ENCODE measurements at regions not wholly inside any gene's neighbourhood (a gene's known extent, or its start where the extent isn't known, plus 50 kb on each side); places are given as distances from the start of the nearest gene placed in this dataset.
A peak's percentile ranks its signal among the peaks of the same experiment; 100 is the strongest.

DNA sequence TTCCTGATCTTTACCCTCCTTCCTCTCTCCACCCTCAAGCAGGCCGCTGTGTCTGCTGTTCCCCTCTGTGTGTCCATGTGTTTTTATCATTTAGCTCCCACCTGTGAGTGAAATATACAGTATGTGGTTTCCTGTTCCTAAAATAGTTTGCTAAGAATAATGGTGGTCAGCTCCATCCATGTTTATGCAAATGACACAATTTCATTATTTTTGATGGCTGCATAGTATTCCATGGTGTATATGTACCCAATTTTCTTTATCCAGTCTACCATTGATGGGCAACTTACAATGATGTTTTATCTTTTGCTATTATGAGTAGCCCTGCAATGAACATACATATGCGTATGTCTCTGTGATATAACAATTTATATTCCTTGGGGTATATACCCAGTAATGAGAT lies 133.4 kb upstream of the RGS18 start:
- no peak for DNase-seq

DNA sequence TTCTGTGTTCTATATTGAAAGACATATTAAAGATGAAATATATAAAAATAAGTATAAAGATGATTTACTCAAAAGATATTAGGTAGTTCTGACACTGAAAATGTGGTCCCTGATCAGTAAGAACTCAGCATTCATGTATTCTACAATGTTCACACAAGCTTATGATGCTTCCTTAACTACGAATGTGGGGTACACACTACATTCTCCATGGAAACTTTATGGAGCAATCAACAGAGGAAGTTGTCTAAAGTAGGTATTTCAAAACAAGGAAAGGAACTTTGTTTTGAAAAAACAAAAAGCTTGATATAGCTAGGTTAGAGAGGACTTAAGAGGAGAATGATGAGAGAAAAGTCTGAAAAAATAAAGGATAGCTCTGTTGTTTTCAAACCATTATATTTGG lies 119.7 kb upstream of the RGS18 start:
- DNase-seq, result no peak

DNA sequence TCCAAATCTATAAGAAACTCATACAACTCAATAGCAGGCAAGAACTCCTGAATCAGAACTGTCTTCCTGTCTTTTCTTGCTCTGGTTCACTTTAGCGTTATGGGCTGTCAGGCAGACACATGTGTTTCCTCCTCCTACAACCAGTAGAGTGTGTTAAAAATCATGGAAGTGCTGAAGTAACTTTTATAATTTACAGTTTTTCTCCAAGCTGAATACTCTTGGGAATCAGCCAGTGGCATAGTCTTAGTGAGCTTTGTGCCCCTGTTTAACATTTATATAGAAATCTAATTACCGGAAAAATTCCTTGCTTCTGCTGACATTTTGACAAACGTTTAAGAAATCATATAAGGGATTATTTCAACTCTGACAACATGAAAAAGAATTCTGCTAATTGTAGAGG lies 113.1 kb upstream of the RGS18 start:
- DNase-seq, result no peak

DNA sequence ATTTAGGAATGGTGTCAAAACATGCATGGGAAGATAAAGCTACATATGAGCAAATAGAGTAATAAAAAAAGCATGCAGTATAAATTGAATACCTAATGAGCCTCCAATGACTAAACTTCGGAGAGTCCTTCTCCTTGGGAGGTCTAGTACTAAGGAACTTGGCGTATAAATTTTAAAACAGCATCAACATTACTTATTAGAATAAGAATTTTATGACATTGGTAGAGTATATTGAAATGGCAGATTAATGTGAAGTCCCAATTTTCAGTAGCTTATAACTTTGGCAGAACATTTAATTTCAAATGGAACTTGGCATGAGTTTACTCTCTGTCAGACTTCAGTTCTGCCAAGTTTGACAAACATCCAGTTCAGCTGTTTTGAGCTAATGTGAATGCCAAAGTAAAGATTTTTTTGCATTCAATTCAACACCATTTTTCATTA lies 104.7 kb upstream of the RGS18 start:
- DNase-seq, result no peak

DNA sequence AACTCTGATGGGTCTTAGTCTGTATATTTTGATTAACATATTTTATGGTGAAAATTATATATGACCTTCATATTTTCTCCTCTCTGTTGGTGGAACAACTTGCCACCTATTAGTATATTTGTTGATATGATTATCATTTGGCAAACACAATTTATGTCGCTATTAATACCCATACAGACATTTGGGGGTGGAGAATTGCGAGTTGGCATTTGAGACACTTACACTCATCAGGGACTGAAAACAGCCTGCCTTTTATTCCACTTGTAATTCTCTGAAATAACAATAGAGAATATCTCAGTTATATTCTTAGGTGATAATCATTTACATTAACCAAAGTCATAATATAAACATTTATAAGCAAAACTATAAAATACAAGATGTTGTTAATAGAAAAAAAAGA lies 100.5 kb upstream of the RGS18 start:
- no peak for DNase-seq

DNA sequence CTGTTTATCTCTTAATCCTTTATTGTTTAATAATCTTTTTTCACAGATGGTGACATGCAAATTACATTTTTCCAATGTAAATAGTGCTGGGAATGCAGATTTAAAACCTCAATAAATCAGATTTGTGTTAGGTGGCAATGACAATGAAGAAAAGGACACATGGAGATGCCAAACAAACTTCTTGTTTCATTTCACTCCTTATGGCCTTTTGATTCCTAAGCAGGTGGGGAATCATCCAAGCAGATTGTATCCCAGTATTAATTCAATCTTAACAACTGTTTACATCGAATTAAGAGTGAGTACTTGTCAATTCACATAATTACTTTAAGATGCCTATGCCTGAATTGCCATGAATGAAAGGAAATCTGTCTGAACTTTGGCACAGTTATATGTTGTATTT lies 98.9 kb upstream of the RGS18 start:
- DNase-seq, result no peak

DNA sequence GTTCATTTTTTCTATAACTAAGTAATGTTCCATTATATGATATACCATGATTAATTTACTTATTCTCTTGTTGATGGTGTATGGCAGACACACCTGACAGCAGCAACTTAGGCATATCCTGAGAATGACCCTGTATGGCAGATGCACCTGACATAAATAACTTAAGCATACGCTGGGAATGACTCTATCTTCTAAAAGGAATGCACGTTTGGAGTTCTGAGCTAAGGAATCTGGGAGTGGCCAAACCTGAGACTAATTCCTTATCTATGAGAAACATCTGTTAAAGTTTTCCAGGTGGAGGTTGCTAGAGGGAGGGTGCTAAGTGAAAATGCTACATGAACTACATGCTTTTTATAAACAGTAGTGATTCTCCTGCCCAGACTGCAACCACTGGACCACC lies 96.7 kb upstream of the RGS18 start:
- DNase-seq, result no peak

DNA sequence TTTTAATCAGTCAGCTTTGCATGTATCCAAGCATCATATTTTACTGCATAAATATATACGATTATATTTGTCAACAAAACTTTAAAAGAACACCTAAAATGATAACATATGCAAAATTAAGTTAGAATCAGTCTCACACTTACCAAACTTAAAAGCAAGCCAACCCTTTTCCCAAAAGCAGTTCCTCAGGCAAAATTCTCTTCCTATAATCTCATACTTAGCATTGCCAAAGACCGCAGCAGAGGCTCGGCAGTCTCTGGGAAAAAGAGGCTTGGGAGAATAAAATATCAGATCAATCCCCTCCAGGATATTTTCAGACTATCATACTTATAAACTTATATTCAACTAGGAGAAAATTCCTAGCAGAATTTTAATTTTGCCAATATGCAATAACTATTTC lies 93.2 kb upstream of the RGS18 start:
- DNase-seq, result no peak

DNA sequence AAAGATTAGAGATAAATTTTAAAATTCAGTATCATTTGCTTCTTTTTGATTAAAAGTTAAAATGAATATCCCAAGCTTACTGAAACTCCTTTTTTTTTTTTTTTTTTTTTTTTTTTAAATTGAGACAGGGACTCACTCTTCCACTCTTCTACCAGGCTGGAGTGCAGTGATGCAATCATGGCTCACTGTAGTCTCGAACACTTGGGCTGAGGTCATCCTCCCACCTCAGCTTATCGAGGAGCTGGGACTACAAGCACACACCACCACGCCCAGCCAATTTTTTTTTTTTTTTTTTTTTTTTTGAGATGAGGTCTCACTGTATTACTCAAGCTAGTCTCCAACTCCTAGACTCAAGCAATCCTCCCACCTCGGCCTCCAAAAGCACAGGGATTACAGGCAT lies 92.1 kb upstream of the RGS18 start:
- DNase-seq, result no peak

DNA sequence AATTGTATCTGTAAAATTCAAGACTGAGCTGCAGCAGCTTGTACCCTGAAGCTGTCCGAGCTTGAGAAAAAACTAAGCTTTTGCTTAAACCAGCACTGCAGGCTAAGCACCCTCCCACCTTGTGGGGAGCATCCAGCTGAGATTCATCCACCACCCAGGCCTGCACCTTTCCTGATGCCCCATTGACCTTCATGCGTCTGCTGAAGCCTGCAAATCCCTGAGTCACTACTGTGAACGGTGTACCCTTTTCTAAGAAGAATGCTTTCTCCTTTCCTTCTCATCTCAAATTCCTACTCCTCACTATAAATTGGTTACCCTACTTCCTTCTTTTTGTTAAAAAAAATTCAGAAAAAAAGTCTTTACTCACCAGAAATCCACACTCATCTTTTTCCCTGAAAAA lies 90.9 kb upstream of the RGS18 start:
- DNase-seq, result no peak

DNA sequence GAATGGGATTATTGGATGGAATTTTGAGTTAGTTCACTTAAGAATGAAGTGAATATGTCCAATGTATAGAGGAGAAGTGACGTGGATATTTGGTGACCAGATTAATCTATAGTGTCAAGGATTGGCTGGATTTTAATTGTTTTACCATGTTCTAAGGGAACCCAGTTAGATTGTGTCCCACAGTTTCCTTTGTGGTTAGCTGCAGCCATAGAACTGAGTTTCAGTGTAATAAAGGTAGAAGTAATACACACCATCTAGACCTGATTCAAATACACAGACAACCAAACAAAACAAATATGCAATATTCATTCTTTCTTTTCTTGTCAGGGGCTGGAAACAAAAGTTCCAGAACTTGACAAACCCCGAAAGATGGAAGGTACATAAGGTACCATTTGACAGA lies 88.0 kb upstream of the RGS18 start:
- DNase-seq, result no peak

DNA sequence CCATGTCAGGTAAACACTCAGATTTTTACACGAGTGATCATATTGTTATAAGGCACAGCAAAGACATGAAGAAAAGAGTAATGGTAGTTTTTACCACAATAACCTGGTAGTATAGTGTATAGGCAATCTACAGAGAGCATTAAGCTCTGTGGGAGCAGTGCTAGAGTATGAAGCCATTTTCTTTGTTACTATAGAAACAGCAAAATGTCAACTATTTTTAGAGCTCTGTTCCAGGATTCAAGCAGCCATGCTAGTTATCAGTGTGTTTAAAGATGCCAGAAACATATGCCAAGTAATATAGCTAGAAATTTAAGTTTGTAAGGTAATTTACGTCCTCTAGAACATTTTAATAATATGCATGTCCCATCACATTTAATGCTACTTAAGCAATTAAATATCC lies 77.6 kb upstream of the RGS18 start:
- DNase-seq, result no peak

DNA sequence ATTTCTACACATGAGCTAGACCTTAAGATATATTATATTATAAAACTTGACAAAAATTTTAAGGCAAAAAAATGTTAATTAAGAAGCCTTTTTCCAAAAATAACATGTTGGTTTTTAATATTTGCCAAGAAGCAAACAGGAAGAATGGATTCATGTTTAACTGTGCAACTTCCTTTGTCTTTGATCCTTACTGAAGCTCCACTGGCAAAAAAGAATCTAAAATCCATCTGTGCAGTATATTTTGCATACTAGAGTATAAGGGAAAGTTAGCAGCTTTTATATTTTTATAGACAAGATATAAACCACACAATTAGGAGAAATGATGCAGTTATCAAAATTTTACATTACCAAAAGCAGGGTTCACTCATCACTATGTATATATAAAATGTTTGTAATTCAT lies 76.9 kb upstream of the RGS18 start:
- no peak for DNase-seq

DNA sequence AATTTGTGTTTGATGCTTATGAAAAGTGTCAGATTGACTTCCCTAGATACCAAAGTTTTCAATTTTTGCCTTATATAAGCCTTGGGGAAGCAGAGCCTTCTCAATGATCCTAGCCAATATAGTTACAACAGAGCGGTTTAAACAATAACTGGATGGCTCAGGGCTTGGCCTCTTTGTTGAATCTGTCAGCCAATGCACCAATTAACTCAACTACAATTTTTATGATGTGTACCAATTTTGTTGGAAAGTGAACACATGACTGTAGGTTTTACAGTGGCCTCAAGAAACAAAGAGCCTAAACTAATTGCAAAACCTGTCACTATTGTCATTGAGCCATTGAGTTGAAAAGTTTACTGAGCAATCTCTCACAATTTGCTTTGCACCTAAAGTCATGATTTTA lies 71.6 kb upstream of the RGS18 start:
- DNase-seq, result peak in 1 of 2 experiments; percentile 68

DNA sequence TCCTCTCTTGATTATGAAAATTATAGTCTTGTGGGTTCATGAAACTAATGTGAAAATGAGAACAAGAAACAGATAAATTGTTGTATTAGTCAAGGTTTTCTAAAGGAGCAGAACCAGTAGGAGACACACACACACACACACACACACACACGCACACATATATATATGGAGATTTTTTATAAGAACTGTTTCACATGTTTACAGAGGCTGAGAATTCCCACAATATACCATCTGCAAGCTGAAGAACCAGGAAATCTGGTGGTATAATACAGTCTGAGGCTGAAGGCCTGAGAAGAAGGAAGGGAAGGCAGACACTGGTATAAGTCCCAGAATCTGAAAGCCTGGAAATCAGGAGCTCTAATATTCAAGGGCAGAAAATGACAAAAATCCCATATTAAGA lies 70.9 kb upstream of the RGS18 start:
- DNase-seq, result no peak

DNA sequence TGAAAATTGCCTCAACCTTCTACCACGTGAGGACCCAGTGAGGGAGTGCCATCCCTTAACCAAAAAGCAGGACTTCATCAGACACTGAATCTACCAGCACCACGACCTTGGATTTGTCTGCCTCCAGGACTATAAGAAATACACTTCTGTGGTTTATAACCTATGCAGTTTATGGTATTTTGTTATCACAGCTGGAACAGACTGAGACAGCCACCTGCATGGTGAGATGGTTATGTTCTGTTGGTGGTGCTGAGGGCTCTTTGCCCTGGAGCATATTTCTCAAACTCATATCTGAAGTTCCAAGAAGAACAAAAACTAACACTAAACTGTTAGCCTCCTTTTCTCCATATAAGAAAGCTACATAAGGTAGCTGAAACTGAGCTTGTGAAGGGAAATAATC lies 69.8 kb upstream of the RGS18 start:
- no peak for DNase-seq

DNA sequence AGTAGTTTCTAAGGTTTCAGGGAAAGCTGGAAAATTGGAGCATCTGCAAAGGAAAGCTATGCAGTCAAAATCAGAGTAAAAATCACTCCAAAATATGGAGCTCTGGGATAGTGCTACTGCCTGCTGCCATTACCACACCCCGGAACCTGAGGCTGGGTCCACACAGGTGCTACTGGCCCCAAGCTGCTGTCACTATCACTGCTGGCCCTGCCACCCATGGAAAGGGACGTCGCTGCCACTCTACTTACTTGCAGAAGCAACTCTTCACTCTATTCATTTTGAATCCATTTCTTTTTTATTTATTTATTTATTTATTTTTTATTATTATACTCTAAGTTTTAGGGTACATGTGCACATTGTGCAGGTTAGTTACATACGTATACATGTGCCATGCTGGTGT lies 60.3 kb upstream of the RGS18 start:
- DNase-seq, result no peak

DNA sequence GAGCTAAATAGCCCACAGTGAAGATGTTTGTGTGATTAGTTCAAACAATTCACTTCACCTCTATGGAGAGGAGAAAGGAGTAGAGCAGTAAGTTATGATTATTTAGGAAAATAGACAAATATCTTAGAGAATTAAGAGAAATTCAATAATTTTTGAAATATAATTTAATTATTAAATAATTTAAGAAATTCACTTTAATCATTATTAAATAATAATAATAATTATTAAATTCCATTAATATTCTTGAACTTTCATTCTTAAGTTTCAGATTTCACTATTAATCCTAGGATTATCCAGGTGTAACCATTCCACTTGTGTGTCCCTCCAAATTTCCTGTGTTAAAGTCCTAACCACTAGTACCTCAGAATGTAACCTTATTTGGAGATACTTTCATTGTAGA lies 58.9 kb upstream of the RGS18 start:
- DNase-seq, result no peak

DNA sequence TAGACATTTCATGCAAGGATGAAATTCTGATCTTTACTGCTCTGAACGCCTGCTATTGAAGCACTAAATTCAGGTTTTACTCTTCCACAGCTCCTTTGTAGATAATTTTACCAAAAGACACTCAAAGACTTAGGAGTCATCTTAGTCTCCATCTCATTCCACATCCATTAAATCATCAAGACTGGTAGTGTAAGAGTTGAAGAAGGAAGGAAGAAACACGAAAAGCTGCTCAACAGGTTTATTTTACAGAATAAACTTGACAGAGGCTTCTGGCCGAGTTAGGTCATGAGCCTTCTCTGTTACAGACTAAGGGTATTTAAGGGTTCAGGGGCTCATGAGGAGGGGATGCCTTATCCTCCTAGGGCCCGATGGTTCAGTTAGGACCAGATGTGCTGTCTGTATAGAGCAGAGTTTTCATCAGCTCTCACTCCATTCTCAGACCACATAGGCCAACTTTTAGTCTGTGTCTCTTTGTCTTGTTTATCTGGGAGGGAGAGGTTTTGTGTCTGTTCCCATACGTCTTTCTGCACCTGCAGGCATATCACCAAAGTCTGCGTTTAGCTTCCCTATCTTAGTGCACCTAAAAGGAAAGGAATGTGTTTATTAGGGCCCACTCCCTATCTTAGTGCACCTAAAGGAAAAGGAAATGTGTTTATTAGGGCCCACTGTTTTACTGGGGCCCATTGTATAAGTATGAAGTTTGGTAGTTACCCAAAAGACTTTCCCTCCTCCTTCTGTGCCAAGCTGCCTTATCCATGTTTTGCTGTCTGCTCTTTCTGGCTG lies 57.4 kb upstream of the RGS18 start:
- no peak for DNase-seq

DNA sequence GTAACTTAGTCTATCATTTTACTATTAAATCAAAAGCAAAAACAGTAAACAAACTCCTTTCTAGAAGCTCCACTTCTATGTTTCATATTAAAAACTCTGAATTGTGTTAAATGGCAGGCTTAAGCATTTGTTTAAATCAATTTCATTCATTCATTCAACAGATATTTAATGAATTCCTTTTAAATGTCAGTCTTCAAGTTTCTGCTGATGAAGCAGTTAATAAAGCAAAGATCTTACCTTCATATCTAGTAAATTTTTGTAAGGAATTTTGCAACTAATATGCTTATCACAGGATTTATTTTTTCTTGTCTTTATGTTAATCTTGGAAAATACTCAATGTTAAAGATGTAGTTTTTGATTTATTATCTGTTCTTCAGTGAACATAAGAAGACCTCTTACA lies 54.1 kb upstream of the RGS18 start:
- no peak for DNase-seq

DNA sequence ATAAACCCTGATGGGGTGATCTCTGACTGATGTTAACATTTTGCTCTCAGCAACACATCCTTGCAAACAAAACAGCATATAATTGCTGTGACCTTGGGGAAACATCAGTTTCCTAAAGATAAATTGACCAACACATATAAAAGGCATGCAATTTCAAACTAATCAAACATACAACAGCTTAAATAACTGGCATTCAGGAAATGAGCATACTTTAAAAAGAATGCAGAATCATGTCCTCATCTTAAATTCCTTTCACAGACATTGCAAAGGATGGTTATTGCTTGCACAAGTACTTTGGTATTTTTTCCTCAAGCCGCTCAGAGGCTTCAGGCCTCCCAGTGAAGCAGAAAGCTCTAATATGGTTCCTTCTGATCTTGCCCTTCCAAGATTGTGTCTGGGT lies 53.4 kb upstream of the RGS18 start:
- no peak for DNase-seq

DNA sequence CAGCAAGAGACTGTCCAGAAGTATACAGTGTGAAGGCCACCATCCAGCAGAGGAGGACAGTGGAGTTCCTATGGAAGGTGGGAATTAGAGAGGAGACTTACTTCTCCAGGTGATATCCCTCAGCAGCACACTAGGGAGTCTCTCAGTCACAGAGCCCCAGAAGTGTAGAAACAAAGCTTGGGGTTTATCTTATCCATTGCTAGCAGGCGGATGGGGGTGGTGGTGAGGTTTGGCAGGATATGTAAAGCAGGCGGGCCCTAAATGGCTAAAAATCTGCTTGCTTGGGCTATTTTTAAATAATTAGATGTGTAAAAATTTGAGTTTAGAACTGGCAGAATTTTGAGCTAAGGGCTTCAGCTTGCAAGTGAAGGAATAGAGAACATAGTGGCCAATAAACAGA lies 50.1 kb upstream of the RGS18 start:
- DNase-seq, result no peak

Measured in NCI-H2081 (cell line).